Gastrocnemius medialis (tissue), 4 donors: ENCODE measurements at regions not wholly inside any gene's neighbourhood (a gene's known extent, or its start where the extent isn't known, plus 50 kb on each side); places are given as distances from the start of the nearest gene placed in this dataset.

Source experiments
- POLR2A ChIP-seq, 2 donors: fragments of 450-650 bp; IDR thresholded peaks; one replicate each; pipeline ENCODE4 v1.6.1; 2017; ENCODE audit warnings: antibody characterized with exemption in 2 of 2, mild to moderate bottlenecking in 2 of 2, moderate library complexity in 2 of 2
- TF ChIP-seq, protein P1 (sequence below), 5 experiments: fragments of 450-650 bp in 3 of 5; fragments of 200-600 bp in 2 of 5; sonication (generic) in 2 of 5; IDR thresholded peaks in 4 of 5; conservative IDR thresholded peaks in 1 of 5; 1 replicate in 4 of 5; 2 replicates in 1 of 5; pipeline ENCODE4 v1.5.1; 2016 to 2019; ENCODE audit warnings: antibody characterized with exemption in 5 of 5, mild to moderate bottlenecking in 3 of 5, moderate library complexity in 3 of 5

DNA sequence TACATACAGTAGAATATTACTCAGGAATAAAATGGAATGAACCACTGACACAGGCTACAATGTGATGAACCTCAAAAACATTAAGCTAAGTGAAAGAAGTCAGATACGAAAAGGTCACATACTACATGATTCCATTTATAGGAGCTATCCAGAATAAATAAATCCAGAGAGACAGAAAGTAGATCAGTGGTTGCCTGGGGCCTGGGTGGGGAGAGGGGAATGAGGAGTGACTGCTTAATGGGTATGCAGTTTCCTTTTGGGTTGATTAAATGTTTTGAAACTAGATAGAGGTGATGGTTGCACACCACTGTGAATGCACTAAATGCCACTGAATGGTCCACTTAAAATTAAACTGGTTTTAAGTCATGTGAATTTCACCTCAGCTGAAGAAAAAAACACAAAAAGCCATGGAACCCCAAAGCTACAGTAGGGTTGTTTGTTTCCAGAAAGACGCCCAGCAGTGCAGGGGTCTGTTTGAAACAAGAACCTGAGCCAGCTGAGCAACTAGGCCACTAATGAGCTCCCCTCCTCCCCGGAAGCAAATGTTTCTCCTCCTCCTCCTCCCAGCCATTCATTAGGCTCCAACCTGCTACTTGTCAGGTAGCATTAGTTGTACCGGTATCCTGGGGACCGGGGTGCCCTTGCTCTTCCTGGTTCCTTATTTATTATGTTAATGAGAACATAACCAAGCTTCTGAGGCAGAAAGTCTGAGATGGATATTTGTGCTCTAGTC is 168.4 kb downstream of the EVX1 start:
- TF ChIP-seq, protein P1, sequence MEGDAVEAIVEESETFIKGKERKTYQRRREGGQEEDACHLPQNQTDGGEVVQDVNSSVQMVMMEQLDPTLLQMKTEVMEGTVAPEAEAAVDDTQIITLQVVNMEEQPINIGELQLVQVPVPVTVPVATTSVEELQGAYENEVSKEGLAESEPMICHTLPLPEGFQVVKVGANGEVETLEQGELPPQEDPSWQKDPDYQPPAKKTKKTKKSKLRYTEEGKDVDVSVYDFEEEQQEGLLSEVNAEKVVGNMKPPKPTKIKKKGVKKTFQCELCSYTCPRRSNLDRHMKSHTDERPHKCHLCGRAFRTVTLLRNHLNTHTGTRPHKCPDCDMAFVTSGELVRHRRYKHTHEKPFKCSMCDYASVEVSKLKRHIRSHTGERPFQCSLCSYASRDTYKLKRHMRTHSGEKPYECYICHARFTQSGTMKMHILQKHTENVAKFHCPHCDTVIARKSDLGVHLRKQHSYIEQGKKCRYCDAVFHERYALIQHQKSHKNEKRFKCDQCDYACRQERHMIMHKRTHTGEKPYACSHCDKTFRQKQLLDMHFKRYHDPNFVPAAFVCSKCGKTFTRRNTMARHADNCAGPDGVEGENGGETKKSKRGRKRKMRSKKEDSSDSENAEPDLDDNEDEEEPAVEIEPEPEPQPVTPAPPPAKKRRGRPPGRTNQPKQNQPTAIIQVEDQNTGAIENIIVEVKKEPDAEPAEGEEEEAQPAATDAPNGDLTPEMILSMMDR (IDR thresholded peaks at IDR 0.05 in 4 of 5, conservative IDR thresholded peaks at IDR 0.05 in 1 of 5), result no peak
- TF ChIP-seq POLR2A (IDR thresholded peaks at IDR 0.05), result no peak
